Lung (tissue), 11 donors: ENCODE measurements at regions not wholly inside any gene's neighbourhood (a gene's known extent, or its start where the extent isn't known, plus 50 kb on each side); places are given as distances from the start of the nearest gene placed in this dataset.

Experiments used
- ATAC-seq: fragments of 200-7000 bp; cut with Tn5 transposase; one replicate; pipeline ENCODE4 v1.9.1; 2020; ENCODE audit warnings: moderate number of reproducible peaks; ENCODE audit not compliant: insufficient read depth, low FRiP score
- DNase-seq, 3 donors: peaks; one replicate each; pipeline ENCODE4 v3.0.0-alpha.2; 2013 to 2017
- H3K27ac ChIP-seq, 2 donors: one replicate each; pipeline ENCODE4 v1.5.1; 2013; ENCODE audit warnings: mild to moderate bottlenecking in 2 of 2, moderate library complexity in 2 of 2, control low read depth in 1 of 2, inconsistent platforms in 1 of 2, low read depth in 1 of 2, low read length in 1 of 2
- H3K27me3 ChIP-seq, 3 donors: one replicate each; pipeline ENCODE4 v1.5.1; 2013; ENCODE audit warnings: low read length in 2 of 3; ENCODE audit not compliant: control insufficient read depth in 3 of 3, insufficient read depth in 3 of 3
- H3K36me3 ChIP-seq, 4 donors: one replicate each; pipeline ENCODE4 v1.5.1; 2013; ENCODE audit warnings: low read length in 4 of 4, mild to moderate bottlenecking in 1 of 4, moderate library complexity in 1 of 4; ENCODE audit not compliant: control insufficient read depth in 4 of 4, insufficient read depth in 4 of 4
- H3K4me1 ChIP-seq, 5 donors: one replicate each; pipeline ENCODE4 v1.5.1; 2013; ENCODE audit warnings: low read length in 5 of 5, mild to moderate bottlenecking in 2 of 5, moderate library complexity in 1 of 5; ENCODE audit not compliant: control insufficient read depth in 5 of 5, insufficient read depth in 5 of 5
- H3K4me3 ChIP-seq: one replicate; pipeline ENCODE4 v1.5.1; 2013; ENCODE audit warnings: mild to moderate bottlenecking, control low read depth, moderate library complexity
- H3K9ac ChIP-seq, 2 donors: one replicate each; pipeline ENCODE4 v1.5.1; 2013; ENCODE audit warnings: low read length in 2 of 2, control low read depth in 1 of 2; ENCODE audit not compliant: insufficient read depth in 1 of 2
- H3K9me3 ChIP-seq, 4 donors: one replicate each; pipeline ENCODE4 v1.5.1; 2013; ENCODE audit warnings: low read length in 3 of 4, mild to moderate bottlenecking in 1 of 4, moderate library complexity in 1 of 4; ENCODE audit not compliant: control insufficient read depth in 4 of 4, insufficient read depth in 3 of 4
- WGBS, 2 donors: extraction: QIAGEN DNeasy Blood & Tissue Kit; methylation state at CpG; one replicate each; pipeline ENCODE4 v1.1.7; 2013; 5-methylcytosine and 5-hydroxymethylcytosine counted together
- TF ChIP-seq, protein P1 (sequence below): IDR thresholded peaks from 2 replicates; pipeline ENCODE4 v1.5.1; 2012; ENCODE audit warnings: mild to moderate bottlenecking; ENCODE audit errors: control extremely low read depth, extremely low read depth
- donor health status: control.
- donor health status: control.
- donor health status: Bipolar disorder and iron deficiency.
- donor health status: healthy.
- donor health status: DM: yes; HTN: yes; CAD: no.

GRCh38 chr2:128628206-128628605 lies 309.5 kb upstream of the HS6ST1 start:
- Histone ChIP-seq H3K27ac (no peak overlapping the region), H3K4me3 (no peak overlapping the region), H3K36me3 (no peaks in the 10 kb centered on the region), H3K27me3 (no peaks in the 10 kb centered on the region), H3K9ac (no peak overlapping the region), H3K9me3 (peaks cover 0 to 1% (median 0%) of the 10 kb centered on the region in 4 donors), H3K4me1 (peaks cover 0 to 3% (median 0%) of the 10 kb centered on the region in 5 donors)
- 90 to 91% methylated on average over 7 of the region's 7 CpGs for WGBS, 2 donors
- TF ChIP-seq, protein P1, sequence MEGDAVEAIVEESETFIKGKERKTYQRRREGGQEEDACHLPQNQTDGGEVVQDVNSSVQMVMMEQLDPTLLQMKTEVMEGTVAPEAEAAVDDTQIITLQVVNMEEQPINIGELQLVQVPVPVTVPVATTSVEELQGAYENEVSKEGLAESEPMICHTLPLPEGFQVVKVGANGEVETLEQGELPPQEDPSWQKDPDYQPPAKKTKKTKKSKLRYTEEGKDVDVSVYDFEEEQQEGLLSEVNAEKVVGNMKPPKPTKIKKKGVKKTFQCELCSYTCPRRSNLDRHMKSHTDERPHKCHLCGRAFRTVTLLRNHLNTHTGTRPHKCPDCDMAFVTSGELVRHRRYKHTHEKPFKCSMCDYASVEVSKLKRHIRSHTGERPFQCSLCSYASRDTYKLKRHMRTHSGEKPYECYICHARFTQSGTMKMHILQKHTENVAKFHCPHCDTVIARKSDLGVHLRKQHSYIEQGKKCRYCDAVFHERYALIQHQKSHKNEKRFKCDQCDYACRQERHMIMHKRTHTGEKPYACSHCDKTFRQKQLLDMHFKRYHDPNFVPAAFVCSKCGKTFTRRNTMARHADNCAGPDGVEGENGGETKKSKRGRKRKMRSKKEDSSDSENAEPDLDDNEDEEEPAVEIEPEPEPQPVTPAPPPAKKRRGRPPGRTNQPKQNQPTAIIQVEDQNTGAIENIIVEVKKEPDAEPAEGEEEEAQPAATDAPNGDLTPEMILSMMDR = no peak
- ATAC-seq = no peak
- peak in 1 of 3 donors; percentile 7 for DNase-seq

- H3K27me3 ChIP-seq = no peaks in the 10 kb centered on the region
- no peak overlapping the region for H3K27ac ChIP-seq
- TF ChIP-seq, protein P1 = no peak
- peaks cover 0 to 1% (median 0%) of the 10 kb centered on the region in 4 donors for H3K9me3 ChIP-seq
- H3K4me3 ChIP-seq = no peak overlapping the region
- WGBS, 2 donors = 83 to 86% methylated on average over 6 of the region's 6 CpGs
- DNase-seq (peak in 1 of 3 donors; percentile 7), ATAC-seq (no peak)
- H3K4me1 ChIP-seq = no peaks in the 10 kb centered on the region
- H3K36me3 ChIP-seq = no peaks in the 10 kb centered on the region
- H3K9ac ChIP-seq = no peak overlapping the region
These were observed 310.3 kb upstream of the HS6ST1 start for GRCh38 chr2:128628996-128629395.

GRCh38 chr2:128630974-128631697 lies 312.5 kb upstream of the HS6ST1 start:
- WGBS, 2 donors = 84 to 89% methylated on average over 12 of the region's 12 CpGs
- Histone ChIP-seq H3K36me3 (no peaks in the 10 kb centered on the region), H3K4me1 (no peaks in the 10 kb centered on the region), H3K4me3 (no peak overlapping the region), H3K9me3 (no peaks in the 10 kb centered on the region), H3K27ac (no peak overlapping the region), H3K9ac (no peak overlapping the region), H3K27me3 (no peaks in the 10 kb centered on the region)
- ATAC-seq (no peak), DNase-seq (no peak)
- TF ChIP-seq, protein P1 = no peak
